ENCODE measurements at regions not wholly inside any gene's neighbourhood (a gene's known extent, or its start where the extent isn't known, plus 50 kb on each side); places are given as distances from the start of the nearest gene placed in this dataset.
A peak's percentile ranks its signal among the peaks of the same experiment; 100 is the strongest.
"Not testable (repeated sequence)": the region's sequence is repeated elsewhere in the genome, so short reads cannot be mapped to it uniquely, and the experiment has no call there.

DNA sequence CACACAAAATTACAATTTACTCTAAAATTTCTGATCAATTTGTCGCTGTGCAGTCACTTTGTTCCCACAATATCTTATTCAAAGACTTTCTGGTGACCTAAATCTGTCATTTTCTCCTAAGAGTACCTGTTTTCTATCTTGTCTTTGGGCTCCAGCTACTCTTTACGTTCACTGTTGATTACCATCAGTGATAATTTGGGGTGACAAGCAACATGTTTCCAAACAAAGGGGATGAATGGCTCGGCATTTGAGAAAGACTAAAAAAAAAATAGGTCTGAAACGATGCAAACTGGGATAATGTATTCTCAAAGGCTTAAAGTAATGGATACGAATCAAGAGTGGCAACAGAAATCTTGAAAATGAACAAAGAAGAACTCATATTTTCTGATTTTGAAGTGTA lies 205.2 kb upstream of the DAB2 start:
- DNase-seq, result no peak

DNA sequence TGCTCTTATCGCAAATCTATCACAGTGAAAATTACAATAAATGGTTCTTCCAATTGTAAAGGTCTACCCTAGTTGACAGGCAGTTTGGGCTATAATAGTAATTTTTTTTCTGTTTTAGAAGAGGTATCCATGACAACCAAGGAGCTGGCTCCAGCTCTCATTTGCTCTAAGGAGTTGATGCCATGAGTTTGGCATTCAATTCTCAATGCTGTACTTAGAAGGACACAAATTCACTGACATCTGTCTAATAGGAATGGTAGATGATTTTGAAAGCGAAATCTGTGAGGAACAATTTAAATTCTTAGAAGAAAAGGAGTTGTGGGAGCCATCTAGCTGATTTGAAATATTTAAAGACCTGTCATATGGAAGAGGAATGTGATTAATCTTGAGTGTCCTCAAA lies 203.6 kb upstream of the DAB2 start:
- no peak for DNase-seq

DNA sequence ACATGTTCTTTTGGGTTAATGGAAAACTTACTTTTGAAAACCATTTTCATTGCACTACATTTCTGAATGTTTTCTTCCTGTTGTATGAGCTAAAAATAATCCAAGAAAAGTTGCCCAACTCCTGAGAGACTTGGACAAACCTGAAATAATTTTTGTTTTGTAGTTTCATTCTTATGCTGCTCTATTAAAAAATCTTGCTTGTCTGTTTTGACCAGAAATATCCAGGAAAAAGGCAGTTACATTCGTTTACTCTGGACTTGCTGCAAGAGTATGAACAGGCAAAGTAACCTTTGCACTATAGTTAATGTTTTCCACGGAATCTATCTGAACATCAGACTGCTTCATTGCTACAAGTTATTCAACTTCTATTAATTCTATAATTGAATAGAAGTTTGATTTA lies 200.1 kb upstream of the DAB2 start:
- no peak for DNase-seq

DNA sequence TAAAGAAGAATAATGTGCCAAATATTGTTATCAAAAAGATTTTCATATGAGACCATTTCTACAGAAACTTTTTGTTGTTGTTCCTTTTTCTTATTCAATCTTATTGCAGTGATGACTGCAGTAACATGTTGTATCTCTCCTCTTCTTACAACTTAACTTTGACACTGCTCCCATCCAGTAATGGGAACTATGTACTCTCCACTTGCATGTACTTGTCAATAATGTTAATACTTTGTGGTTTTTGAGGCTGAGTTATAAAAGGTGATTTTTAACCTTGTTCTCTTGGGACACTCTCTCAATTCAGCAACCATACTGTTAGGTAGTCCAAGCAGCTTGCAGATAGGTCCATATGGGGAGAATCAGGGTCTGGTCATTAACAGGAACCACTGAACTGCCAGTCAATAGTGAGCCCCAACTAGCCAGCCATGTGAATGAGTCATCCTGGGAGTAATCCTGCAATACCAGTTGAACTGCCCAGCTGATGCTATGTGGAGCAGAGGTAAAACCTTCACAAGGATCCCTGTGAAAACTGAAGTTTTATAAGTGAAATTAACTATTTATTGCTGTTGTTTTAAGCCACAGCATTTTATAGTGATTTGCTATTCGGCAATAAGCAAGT lies 199.6 kb upstream of the DAB2 start:
- peak; percentile 47 for DNase-seq

DNA sequence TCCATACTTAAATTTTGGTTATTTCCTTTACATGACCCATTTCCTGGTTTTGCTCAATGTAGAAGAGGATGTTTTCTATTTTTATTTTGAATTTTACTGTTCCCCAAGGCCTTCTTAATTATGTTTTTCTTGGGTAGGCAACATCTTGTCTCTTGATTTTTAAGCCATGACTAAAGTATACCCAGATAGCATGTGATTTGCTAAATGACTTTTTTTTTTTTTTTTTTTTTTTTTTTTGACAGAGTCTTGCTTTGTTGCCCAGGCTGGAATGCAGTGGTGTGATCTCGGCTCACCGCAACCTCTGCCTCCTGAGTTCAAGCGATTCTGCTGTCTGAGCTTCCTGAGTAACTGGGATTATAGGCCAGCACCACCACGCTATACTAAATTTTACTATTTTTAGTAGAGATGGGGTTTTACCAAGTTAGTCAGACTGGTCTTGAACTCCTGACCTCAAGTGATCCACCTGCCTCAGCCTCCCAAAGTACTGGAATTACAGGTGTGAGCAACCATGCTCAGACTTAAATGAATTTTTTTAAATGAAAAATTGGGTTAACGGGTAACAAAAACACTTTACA lies 198.6 kb upstream of the DAB2 start:
- no peak for DNase-seq

DNA sequence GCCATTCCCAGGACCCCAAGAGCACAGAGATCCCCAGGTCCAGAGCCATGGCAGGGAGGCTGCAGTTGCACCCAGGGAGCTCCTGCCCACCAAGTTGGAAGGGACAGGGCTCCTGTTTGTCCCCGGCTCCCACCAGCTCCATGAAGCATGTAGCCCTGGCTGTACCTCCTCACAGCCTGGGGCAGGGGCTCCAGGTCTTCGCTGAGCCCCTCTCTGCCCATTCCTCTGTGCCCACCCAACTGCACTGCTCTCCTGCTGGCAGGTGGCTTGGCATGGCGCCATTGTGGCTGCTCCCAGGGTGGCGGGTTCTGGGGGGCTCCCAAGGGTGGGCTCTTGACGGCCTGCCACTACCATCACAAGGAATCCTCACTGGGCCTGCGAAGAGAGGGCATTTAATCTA lies 197.5 kb upstream of the DAB2 start:
- no peak for DNase-seq

DNA sequence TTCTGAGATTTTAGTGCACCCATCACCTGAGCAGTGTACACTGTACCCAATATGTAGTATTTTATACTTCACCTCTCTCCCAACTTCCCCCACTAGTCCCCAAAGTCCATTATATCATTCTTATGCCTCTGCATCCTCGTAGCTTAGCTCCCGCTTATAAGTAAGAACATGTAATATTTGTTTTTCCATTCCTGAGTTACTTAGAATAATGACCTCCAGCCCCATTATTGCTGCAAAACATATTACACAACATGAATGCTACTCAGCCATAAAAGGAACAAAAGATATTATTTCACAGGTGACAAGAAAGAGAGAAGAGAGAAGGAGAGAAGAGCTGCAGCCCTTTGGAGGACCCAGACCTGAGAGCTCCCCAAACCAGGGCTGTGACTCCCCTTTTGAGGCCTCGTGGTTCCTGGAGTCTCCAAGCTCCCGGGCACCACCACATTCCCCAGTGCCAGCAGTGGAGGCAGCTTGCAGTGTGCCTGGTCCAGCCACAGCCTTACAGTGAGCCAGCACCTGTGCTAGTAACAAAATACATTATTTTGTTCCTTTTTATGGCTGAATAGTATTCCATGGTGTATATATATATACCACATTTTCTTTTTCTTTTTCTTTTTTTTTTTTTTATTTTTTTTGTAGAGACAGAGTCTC lies 194.5 kb upstream of the DAB2 start:
- no peak for DNase-seq

DNA sequence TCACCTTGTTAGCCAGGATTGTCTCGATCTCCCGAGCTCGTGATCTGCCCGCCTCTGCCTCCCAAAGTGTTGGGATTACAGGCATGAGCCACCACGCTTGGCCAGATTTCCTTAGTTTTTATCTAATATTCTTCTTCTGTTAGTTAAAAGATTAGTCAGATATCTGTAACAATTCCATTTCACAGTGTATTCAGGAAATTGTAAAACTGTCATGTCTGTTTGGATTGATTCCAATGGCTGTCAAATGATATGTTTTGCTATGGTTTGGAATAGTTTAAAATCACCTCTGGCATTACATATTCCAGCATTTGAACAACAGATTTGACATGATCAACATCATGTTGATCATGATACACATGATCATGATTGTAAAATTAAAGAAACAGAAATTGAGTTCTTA lies 193.6 kb upstream of the DAB2 start:
- DNase-seq, result no peak

DNA sequence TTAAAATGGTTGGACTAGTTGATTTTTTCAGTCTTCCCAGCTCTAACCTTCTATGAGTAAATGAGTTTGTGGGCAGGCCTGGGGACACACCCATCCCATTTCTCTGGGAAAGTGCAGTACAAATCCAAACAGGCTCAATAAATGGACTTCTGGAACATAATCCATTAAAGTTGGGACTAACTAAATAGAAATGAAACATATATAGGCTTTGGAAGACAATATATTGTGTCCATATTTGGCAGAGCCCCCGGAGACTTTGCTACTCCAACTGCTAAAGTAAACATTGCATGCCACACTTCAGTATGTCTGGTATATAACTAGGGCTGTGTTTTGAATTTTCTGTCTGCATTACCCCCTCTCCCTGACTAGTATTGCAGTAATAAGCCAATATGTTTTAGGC lies 191.4 kb upstream of the DAB2 start:
- DNase-seq, result no peak

DNA sequence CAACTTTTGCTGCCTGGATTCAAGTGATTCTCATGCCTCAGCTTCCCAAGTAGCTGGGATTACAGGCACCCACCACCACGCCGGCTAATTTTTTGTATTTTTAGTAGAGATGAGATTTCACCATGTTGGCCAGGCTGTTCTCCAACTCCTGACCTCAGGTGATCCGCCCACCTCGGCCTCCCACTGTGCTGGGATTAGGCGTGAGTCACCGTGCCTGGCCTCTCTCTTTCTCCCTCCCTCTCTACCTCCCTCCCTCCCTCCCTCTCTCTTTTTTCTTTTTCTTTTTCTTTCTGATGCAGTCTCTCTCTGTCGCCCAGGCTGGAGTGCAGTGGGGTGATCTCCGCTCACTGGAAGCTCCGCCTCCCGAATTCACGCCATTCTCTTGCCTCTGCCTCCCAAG lies 186.3 kb upstream of the DAB2 start:
- DNase-seq, result not testable (repeated sequence)

DNA sequence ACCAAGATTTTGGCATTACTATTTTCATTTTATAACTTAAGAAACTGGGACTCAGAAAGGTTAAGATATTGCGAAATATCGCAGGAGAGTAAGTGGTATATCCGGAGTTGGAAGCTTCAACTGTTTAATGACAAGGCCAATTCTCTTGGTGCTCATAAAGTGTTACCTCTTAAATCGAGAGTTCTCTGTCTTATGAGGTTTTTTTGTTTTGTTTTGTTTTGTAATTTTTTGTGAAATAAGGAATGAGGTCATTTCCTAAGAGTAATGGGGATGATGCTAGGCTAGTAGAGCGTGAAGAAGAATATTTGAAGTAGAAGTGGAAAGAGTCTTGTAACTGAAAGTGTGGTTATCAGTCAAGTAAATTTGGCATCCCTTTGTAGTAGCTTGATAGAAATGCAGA lies 183.2 kb upstream of the DAB2 start:
- DNase-seq, result no peak

DNA sequence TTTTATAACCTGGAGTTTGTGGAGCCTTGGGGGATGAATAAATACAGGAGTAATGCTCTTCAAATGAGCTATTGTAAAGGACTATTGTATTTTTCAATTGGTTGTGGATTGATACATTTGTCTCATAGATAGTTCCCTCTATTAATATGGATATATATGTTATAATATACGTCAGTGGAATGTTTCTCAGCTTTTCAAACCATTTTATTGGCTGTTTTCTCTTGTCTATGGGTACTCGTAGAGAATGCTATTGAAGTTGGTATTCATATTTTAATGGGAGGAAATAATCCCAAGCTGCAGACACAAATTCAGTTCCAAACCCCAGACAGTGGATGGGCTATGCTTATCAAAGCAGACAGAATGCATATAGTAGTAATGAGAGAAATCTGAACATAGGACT lies 181.8 kb upstream of the DAB2 start:
- DNase-seq, result no peak

DNA sequence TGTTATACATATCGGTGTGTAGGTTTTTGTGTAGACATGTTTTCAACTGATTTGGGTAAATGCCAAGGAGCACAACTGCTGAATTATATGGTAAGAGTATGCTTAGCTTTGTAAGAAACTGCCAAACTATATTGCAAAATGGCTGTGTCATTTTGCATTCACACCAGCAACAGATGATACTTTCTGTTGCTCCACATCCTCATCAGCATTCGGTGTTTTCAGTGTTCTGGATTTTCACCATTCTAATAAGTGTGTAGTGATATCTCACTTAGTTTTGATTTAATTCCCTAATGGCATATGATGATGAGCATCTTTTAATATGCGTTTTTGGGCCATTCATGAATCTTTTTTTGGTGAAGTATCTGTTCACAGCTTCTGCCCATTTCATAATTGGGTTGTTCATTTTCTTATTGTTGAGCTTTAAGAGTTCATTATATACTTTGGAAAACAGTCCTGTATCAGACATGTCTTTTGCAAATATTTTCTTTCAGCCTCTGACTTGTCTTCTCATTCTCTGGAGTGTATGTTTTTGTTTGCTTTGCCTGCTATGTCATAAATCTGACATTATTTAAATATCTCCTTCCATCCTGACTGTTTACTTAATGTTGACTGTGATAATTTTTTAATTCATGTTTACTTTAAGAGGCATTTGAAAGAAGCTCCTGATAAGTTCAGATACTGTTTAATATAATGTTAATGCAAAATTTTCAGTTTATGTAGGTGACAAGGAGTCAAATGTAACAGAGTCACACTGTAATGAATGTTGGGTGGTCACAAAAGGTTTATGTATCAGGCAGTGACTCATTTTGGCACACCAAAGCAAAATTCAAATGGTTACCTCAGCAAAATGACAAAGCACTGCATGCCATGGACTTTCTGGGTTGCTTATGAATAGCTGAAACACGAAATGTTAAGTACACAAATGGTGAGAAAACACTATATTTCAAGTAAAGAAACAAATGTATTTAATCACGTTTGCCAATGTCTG lies 181.1 kb upstream of the DAB2 start:
- no peak for DNase-seq

DNA sequence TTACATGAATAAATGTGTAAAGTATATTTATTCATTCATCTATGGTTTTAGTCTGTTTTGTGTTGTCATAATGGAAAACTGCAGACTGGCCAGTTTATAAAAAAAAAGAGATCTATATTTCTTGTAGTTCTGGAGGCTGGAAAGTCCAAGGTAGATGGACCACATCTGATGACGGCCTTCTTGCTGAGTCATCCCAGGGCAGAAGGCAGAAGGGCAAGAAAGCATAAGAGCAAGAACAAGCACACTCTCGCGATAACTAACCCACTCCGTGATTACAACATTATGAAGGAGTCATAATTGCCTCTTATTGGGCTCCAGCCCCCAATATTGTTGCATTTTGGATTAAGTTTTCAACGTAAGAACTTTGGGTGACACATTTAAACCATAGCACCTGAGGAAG lies 180.4 kb upstream of the DAB2 start:
- DNase-seq, result no peak

DNA sequence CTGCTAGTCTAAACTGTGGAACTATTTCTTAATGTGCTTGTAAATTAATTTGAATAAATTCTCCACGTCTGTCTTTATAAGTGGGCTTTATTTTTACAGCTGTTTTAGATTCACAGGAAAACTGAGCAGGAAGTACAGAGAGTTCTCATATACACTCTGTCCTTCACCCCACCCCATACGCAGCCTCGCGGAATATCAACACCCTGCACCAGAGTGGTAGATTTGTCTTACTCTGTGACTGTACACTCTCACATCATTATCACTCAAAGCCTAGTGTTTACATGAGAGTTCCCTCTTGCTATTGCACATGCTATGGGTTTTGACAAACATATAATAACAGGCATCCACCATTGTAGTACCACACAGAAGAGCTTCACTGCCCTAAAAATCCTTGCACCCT lies 179.7 kb upstream of the DAB2 start:
- DNase-seq, result no peak

DNA sequence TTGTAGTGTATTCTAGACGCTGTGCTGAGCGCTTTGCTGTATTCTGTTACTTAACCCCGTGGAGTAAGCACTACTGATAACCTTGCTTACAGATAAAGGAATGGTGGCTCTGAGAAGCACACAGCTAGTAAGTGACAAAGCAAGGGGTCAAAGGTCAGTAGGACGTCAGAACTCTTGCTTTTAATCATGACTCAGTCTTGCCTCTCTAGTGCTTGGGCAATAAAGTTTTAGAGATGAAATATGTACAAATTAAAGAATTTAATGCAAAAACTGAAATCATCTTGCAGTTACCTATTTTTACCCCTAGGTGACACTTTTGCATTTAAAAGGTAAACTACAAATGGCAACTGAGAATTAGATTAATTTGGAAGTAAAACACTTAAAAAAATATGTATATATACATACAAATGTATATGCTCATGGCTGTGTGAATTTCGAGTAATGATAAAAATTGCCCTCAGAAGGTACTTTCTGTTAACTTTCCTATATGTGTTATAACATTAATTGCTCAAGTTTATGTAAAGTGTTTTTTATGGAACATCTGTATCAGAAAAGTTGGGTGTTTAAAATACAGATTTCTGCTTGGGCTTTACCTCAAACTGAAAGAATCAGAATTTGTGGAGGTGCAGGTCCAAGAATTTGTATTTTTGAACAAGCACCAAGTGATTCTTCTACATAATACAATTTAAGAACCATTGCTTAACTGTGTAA lies 175.1 kb upstream of the DAB2 start:
- no peak for DNase-seq

DNA sequence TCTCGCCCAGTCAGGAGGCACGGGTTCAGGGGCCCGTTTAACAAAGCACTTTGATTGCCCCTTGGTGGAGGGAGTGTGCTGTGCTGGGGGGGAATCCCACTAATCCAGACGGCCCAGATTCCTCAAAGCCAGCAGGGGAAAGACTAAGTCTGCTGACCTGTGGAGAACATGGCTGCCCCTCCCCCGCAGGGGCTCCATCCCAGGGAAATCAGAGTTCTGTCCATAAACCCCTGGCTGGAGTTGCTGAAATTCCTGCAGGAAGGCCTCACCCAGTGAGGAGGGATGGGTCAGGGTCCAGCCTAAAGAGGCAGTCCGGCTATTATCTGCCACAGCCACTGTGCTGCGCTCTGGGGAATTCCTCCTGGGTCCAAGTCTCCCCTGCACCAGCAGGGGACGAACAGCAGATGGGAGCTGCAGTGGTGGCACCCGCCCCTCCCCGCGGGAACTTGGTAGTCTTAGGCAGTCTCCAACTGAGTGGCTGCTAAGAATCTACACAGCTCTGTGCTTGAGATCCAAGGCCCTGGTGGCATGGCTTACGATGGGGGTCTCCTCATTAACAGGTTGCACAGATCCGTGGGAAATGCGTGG lies 174.0 kb upstream of the DAB2 start:
- no peak for DNase-seq

DNA sequence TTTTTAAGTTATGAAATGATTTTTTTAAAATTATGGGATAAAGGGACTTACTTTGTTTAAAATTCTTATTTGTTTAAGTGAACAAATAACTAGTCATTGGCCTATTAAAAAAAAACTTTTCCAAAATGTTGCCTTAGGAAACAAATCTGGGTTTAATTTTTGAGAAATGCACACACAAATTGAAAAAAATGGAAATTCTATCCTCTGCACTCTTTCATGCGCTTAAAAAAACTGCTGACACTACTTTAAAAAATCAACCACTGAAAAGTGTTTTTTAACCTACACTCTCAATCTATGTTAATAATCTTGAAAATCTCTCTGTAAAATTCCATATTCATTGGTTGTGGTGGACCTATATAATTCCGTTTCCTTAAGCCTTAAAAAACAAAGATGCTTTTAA lies 163.4 kb upstream of the DAB2 start:
- DNase-seq, result no peak

DNA sequence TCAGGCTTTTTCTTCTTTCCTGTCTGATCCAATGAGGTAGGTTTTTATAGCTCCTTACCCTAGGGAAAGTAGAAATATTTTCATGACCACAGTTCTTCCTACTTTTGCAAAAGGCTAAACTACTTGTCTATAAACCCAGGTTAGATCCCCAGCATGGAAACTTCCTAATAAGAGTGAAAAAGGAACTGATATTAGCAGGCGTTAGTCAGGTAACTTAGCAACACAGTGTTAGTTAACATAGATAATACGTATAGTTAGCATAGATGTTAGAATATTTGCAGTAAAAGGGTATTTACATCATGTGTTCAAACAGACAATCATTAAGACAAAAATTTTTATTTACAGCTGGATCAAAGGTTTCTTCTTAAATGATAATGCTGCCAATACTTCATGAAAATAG lies 162.9 kb upstream of the DAB2 start:
- DNase-seq, result no peak

DNA sequence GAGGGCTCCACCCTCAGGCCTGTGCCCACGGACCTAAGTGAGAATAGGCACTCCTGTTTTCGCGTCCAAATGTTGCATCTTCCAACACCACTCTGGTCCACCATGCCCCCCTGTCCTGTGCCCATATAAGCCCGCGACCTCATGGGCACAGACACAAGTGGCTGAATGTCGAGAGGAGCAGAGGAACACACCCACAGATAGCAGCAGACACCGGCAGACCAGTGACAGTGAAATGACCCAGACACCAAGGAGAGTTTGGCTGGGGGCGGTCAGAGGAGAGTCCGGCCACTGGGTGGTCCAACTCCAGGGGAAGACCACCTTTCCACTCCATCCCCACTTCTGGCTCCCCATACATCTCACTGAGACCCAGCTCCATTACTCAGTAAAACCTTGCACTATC lies 161.4 kb upstream of the DAB2 start:
- no peak for DNase-seq

DNA sequence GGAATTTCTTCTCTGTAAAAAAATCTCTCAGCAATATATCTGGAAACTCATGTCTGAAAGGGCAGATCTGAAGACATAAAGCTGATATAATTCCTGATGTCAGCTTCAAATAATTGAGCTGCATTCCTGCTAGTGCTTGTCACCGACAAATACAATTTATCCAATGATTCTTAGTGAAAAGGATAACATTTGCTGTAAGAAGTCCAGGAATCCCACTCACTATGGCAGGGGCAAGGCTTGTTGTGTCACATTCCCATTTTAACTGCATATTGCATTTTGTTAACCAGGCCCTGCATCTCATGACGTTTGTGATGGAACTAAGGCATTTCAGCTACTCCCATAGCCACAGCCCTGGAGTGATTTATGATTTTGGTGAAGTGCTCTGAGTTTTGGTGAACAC lies 160.1 kb upstream of the DAB2 start:
- peak; percentile 11 for DNase-seq

DNA sequence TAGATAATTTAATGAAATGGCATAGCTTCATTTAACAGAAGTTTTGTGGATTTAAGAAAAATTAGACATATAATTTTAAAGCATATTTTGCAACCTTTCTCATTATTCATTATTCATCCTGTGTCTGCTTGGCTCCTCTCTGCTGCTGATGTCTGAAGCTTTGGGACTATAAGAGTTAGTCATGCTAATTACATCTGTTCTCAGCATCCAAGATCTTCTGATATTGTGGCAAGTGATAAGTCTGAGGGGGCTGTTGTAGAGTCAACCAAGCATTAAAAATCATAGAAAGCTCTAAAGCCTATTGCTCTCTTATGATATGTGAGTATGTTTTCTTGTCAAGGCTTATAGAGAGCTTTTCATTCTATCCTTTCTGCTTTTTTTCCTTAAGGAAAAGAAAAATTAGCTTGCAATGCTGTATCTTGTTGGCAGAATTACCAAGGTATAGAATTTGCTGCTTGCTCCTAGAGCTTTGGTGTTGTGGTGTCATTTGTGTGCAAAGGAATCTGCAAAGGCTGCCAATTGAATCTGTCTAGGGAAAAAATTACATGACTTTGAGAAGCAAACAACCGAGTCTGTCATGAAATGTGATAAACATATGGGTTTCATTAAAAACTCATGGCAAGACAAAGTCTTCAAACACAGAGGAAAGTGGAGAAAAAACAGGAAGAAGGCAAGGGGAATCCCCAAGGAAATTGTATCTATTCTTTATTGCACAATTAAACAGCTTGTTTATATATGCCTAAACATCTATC lies 156.1 kb upstream of the DAB2 start:
- no peak for DNase-seq

Measured in NCI-H226 (cell line).